GM04503 (cell line): ENCODE measurements at regions not wholly inside any gene's neighbourhood (a gene's known extent, or its start where the extent isn't known, plus 50 kb on each side); places are given as distances from the start of the nearest gene placed in this dataset.

Experiments used
- DNase-seq: peaks from one replicate; pipeline ENCODE4 v3.0.0-alpha.2; 2012; ENCODE audit warnings: low read depth

- DNase-seq, result no peak
Observed at GRCh38 chr2:147792966-147793617, 51.7 kb upstream of the ACVR2A start.

- no peak for DNase-seq
Observed at GRCh38 chr2:147790580-147790979, 54.2 kb upstream of the ACVR2A start.

GRCh38 chr2:147789720-147790119 lies 55.1 kb upstream of the ACVR2A start:
- no peak for DNase-seq

- DNase-seq, result no peak
Observed at GRCh38 chr2:147789287-147789686, 55.5 kb upstream of the ACVR2A start.

- DNase-seq, result peak; percentile 17
Observed at GRCh38 chr2:147782141-147782930, 62.5 kb upstream of the ACVR2A start.

- DNase-seq, result no peak
Observed at GRCh38 chr2:147779440-147779839, 65.4 kb upstream of the ACVR2A start.

GRCh38 chr2:147777394-147777793 lies 67.4 kb upstream of the ACVR2A start:
- DNase-seq, result no peak

GRCh38 chr2:147774805-147775204 lies 70.0 kb upstream of the ACVR2A start:
- DNase-seq, result no peak

GRCh38 chr2:147773479-147773878 lies 71.3 kb upstream of the ACVR2A start:
- DNase-seq, result no peak

- no peak for DNase-seq
Observed at GRCh38 chr2:147772781-147773180, 72.0 kb upstream of the ACVR2A start.

- no peak for DNase-seq
Observed at GRCh38 chr2:147763861-147764260, 81.0 kb upstream of the ACVR2A start.

GRCh38 chr2:147760984-147761383 lies 83.8 kb upstream of the ACVR2A start:
- no peak for DNase-seq

GRCh38 chr2:147759536-147759935 lies 85.3 kb upstream of the ACVR2A start:
- no peak for DNase-seq

- DNase-seq, result no peak
Observed at GRCh38 chr2:147758821-147759220, 86.0 kb upstream of the ACVR2A start.

GRCh38 chr2:147756069-147756468 lies 88.8 kb upstream of the ACVR2A start:
- no peak for DNase-seq

GRCh38 chr2:147740211-147740927 lies 104.5 kb upstream of the ACVR2A start:
- DNase-seq, result no peak

GRCh38 chr2:147739508-147739907 lies 105.3 kb upstream of the ACVR2A start:
- no peak for DNase-seq

GRCh38 chr2:147718831-147719230 lies 126.0 kb upstream of the ACVR2A start:
- no peak for DNase-seq

GRCh38 chr2:147716906-147717305 lies 127.9 kb upstream of the ACVR2A start:
- DNase-seq, result no peak

GRCh38 chr2:147715807-147716206 lies 129.0 kb upstream of the ACVR2A start:
- no peak for DNase-seq

GRCh38 chr2:147714582-147714981 lies 130.2 kb upstream of the ACVR2A start:
- DNase-seq, result no peak

GRCh38 chr2:147713349-147713748 lies 131.5 kb upstream of the ACVR2A start:
- no peak for DNase-seq

- DNase-seq, result no peak
Observed at GRCh38 chr2:147712051-147712450, 132.8 kb upstream of the ACVR2A start.
